ENCODE measurements at regions not wholly inside any gene's neighbourhood (a gene's known extent, or its start where the extent isn't known, plus 50 kb on each side); places are given as distances from the start of the nearest gene placed in this dataset.
"Not testable (repeated sequence)": the region's sequence is repeated elsewhere in the genome, so short reads cannot be mapped to it uniquely, and the experiment has no call there.

GRCh38 chr10:23885853-23886252 is 323.1 kb upstream of the KIAA1217 start:
- no peak for FAIRE-seq

GRCh38 chr10:23886355-23886754 is 322.6 kb upstream of the KIAA1217 start:
- no peak for FAIRE-seq

GRCh38 chr10:23891301-23891700 is 317.6 kb upstream of the KIAA1217 start:
- no peak for FAIRE-seq

GRCh38 chr10:23892296-23892695 is 316.6 kb upstream of the KIAA1217 start:
- no peak for FAIRE-seq

- FAIRE-seq, result no peak
These were observed 311.7 kb upstream of the KIAA1217 start for GRCh38 chr10:23897267-23897666.

GRCh38 chr10:23897861-23898260 is 311.1 kb upstream of the KIAA1217 start:
- FAIRE-seq, result peak; percentile 13

GRCh38 chr10:23899166-23899565 is 309.8 kb upstream of the KIAA1217 start:
- no peak for FAIRE-seq

- FAIRE-seq, result no peak
These were observed 298.6 kb upstream of the KIAA1217 start for GRCh38 chr10:23910291-23910690.

- FAIRE-seq, result no peak
These were observed 296.0 kb upstream of the KIAA1217 start for GRCh38 chr10:23912884-23913404.

GRCh38 chr10:23914641-23915040 is 294.3 kb upstream of the KIAA1217 start:
- no peak for FAIRE-seq

GRCh38 chr10:23917251-23917840 is 291.6 kb upstream of the KIAA1217 start:
- FAIRE-seq, result no peak

GRCh38 chr10:23918090-23918723 is 290.7 kb upstream of the KIAA1217 start:
- FAIRE-seq, result no peak

- no peak for FAIRE-seq
These were observed 290.1 kb upstream of the KIAA1217 start for GRCh38 chr10:23918839-23919238.

- FAIRE-seq, result no peak
These were observed 281.2 kb upstream of the KIAA1217 start for GRCh38 chr10:23927576-23928325.

GRCh38 chr10:23934023-23934422 is 274.9 kb upstream of the KIAA1217 start:
- FAIRE-seq, result not testable (repeated sequence)

GRCh38 chr10:23945845-23946244 is 263.1 kb upstream of the KIAA1217 start:
- FAIRE-seq, result no peak

- no peak for FAIRE-seq
These were observed 257.1 kb upstream of the KIAA1217 start for GRCh38 chr10:23951841-23952240.

- no peak for FAIRE-seq
These were observed 253.3 kb upstream of the KIAA1217 start for GRCh38 chr10:23955456-23956225.

GRCh38 chr10:23965123-23965522 is 243.8 kb upstream of the KIAA1217 start:
- no peak for FAIRE-seq

GRCh38 chr10:23965880-23966279 is 243.1 kb upstream of the KIAA1217 start:
- no peak for FAIRE-seq

- FAIRE-seq, result no peak
These were observed 242.4 kb upstream of the KIAA1217 start for GRCh38 chr10:23966504-23967051.

- no peak for FAIRE-seq
These were observed 240.6 kb upstream of the KIAA1217 start for GRCh38 chr10:23968301-23968700.

- FAIRE-seq, result no peak
These were observed 234.1 kb upstream of the KIAA1217 start for GRCh38 chr10:23974746-23975272.

Data from islet of Langerhans (tissue), 1 donor.